HEK293T (cell line): ENCODE measurements at regions not wholly inside any gene's neighbourhood (a gene's known extent, or its start where the extent isn't known, plus 50 kb on each side); places are given as distances from the start of the nearest gene placed in this dataset.

Source experiments
- CTCF ChIA-PET: fragments of 350-600 bp; formaldehyde crosslinking; extraction: SDS; loops from one replicate; lab custom pipeline; 2021; ENCODE audit warnings: antibody characterized with exemption, inconsistent platforms; lab: Yijun Ruan, JAX
- POLR2A ChIA-PET: fragments of 350-600 bp; formaldehyde crosslinking; extraction: SDS; loops from one replicate; lab custom pipeline; 2020; ENCODE audit warnings: antibody characterized with exemption, inconsistent platforms; lab: Yijun Ruan, JAX
- DNase-seq: peaks from one replicate; pipeline ENCODE4 v3.0.0; 2012; ENCODE audit warnings: mixed read lengths; ENCODE audit errors: extremely low spot score
- ARNT ChIP-seq: fragments of 450-650 bp; IDR thresholded peaks from 2 replicates; pipeline ENCODE4 v1.6.1; 2017; ENCODE audit warnings: mild to moderate bottlenecking
- BHLHE40 ChIP-seq: fragments of 450-650 bp; IDR thresholded peaks from 2 replicates; pipeline ENCODE4 v1.6.1; 2016; ENCODE audit warnings: mild to moderate bottlenecking, moderate library complexity, borderline replicate concordance
- CTBP1 ChIP-seq: fragments of 450-650 bp; IDR thresholded peaks from 2 replicates; pipeline ENCODE4 v1.6.1; 2016; ENCODE audit warnings: borderline replicate concordance
- ELF4 ChIP-seq: fragments of 450-650 bp; IDR thresholded peaks from 2 replicates; pipeline ENCODE4 v1.6.1; 2017; ENCODE audit warnings: antibody characterized with exemption
- FOXA1 ChIP-seq: fragments of 450-650 bp; IDR thresholded peaks from 2 replicates; pipeline ENCODE4 v1.6.1; 2016; ENCODE audit warnings: mild to moderate bottlenecking
- FOXK2 ChIP-seq: fragments of 450-650 bp; IDR thresholded peaks from 2 replicates; pipeline ENCODE4 v1.6.1; 2016; ENCODE audit warnings: mild to moderate bottlenecking
- FOXM1 ChIP-seq: fragments of 450-650 bp; IDR thresholded peaks from 2 replicates; pipeline ENCODE4 v1.6.1; 2017; ENCODE audit warnings: mild to moderate bottlenecking, borderline replicate concordance
- HDGF ChIP-seq: fragments of 450-650 bp; IDR thresholded peaks from 2 replicates; pipeline ENCODE4 v1.6.1; 2017; ENCODE audit warnings: antibody characterized with exemption, borderline replicate concordance
- L3MBTL2 ChIP-seq: fragments of 450-650 bp; conservative IDR thresholded peaks from 2 replicates; pipeline ENCODE4 v1.6.1; 2016; ENCODE audit warnings: mild to moderate bottlenecking
- LEF1 ChIP-seq: fragments of 450-650 bp; IDR thresholded peaks from 2 replicates; pipeline ENCODE4 v1.6.1; 2017; ENCODE audit warnings: mild to moderate bottlenecking, borderline replicate concordance
- NFRKB ChIP-seq: fragments of 450-650 bp; IDR thresholded peaks from 2 replicates; pipeline ENCODE4 v1.6.1; 2016; ENCODE audit warnings: mild to moderate bottlenecking, moderate library complexity
- PKNOX1 ChIP-seq: fragments of 450-650 bp; IDR thresholded peaks from 2 replicates; pipeline ENCODE4 v1.6.1; 2016
- SP1 ChIP-seq: fragments of 450-650 bp; IDR thresholded peaks from 2 replicates; pipeline ENCODE4 v1.6.1; 2017
- SUZ12 ChIP-seq: fragments of 450-650 bp; IDR thresholded peaks from 2 replicates; pipeline ENCODE4 v1.6.1; 2016; ENCODE audit warnings: mild to moderate bottlenecking
- TARDBP ChIP-seq: fragments of 450-650 bp; IDR thresholded peaks from 2 replicates; pipeline ENCODE4 v1.6.1; 2016
- ZNF384 ChIP-seq: fragments of 450-650 bp; IDR thresholded peaks from 2 replicates; pipeline ENCODE4 v1.6.1; 2016

DNA sequence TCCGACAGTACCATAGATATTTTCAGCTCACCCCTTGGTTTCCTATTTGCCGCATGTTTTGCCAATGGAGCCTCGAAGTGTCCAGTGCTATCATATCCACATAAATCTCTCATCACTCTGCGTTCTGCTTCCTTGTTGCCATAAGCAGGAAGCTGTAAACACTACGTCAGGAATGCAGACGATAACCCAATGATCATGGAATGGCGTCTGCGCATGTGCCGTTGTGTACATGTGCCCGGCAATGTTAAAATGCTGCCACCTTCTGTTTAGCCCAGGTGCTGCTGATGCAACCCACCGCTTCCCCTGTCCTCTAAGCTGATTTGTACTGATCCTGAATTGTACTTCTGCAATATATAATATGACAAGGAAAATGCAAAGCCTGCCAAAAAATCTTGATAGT is 607.5 kb downstream of the HDGFL1 start:
- peak; percentile 69 for DNase-seq
- ChIA-PET CTCF (interaction anchor here (1.0 to 1.2 kb wide), 2 partner anchors 12 to 482 kb away, joined by 4 read pairs; no protein-coding TSS in a partner anchor), POLR2A (no interaction called here)
- peak; percentile 78 for TF ChIP-seq L3MBTL2
- TF ChIP-seq NFRKB = no peak

DNA sequence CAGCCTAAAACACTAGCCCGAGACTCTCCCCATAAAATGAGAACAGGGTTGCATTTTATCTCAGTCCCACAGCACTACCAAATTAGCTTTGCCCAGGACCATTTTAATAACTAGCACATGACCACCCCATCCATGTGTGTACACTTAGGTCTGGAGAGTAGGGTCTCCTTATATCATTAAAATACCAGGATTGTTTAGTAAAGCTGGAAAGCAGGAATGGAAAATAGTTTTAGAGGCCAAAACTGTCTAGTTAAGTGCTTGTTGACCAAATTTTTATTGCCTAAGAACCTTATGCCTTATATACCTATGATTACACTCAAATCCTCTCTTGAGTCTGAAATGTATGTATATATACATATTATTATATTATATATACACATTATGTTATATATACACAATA is 608.4 kb downstream of the HDGFL1 start:
- ChIA-PET POLR2A (no interaction called here), CTCF (no interaction called here)
- TF ChIP-seq FOXM1 (no peak), L3MBTL2 (no peak), BHLHE40 (no peak), TARDBP (no peak), SUZ12 (no peak), PKNOX1 (no peak), ZNF384 (no peak), NFRKB (no peak), ARNT (no peak), CTBP1 (no peak), SP1 (no peak), HDGF (no peak), LEF1 (no peak), FOXA1 (no peak), ELF4 (no peak), FOXK2 (no peak)
- DNase-seq = no peak

DNA sequence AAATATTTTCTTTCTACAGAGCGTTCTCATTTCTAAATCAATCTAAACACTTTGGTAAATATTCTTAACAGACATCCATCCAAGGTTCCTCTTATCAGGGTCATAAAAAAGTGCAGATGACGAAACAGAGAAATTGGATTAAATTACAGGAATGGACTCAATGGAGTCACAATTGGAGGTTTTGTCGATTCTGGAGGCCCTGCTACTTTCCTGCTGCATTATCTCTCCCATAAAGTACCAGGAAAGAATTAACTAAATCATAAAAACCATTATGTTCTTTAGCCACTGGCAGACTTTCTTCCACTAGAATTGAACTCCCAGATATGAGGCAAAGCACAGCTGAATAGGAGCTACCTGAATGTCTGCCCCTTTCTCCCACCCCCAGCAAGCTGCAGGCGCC is 610.6 kb downstream of the HDGFL1 start:
- ChIA-PET POLR2A (no interaction called here), CTCF (no interaction called here)
- no peak for DNase-seq
- TF ChIP-seq CTBP1 = no peak
- TF ChIP-seq PKNOX1 = no peak
- TF ChIP-seq HDGF = no peak
- no peak for TF ChIP-seq ZNF384
- TF ChIP-seq ARNT = no peak
- no peak for TF ChIP-seq BHLHE40
- TF ChIP-seq SUZ12 = no peak

DNA sequence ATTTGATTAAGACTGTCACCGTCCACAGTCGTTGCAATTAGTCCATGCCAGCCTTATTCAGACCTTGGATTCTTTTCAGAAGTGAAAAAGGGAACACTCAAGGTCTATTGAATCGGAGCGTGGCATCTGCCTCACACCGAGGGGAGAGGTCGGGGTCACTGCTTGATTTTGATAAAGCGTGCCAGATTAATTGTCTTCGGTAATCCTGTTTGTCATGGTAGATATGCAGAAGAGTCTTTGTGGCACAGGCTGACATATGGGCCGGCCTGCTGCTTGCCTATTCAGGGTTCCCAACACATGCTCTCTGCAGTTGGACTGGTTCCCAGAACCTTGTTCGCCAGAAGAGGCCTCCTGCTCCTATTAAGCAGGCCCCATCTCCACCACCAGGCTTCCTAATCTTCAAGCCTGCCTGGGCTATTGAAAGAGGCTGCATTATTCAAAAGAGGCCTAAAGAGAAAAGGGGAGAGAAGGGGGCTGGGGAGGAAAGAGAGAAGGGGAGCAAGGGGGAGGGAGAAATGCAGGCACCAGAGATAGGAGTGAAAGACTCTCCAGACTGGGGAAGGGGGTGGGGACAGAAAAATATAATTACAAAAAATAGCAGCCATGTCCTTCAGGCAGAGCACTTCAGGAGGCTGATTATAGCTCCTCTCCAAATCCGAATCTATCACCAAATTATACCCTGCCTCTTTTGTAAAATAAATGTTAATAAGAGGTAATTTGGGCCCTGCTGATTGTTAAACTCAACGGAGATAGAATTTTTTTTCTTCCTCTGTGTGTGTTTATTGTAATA is 611.3 kb downstream of the HDGFL1 start:
- peak; percentile 14 for DNase-seq
- ChIA-PET POLR2A (no interaction called here), CTCF (no interaction called here)
- TF ChIP-seq PKNOX1 (no peak), FOXK2 (no peak)

DNA sequence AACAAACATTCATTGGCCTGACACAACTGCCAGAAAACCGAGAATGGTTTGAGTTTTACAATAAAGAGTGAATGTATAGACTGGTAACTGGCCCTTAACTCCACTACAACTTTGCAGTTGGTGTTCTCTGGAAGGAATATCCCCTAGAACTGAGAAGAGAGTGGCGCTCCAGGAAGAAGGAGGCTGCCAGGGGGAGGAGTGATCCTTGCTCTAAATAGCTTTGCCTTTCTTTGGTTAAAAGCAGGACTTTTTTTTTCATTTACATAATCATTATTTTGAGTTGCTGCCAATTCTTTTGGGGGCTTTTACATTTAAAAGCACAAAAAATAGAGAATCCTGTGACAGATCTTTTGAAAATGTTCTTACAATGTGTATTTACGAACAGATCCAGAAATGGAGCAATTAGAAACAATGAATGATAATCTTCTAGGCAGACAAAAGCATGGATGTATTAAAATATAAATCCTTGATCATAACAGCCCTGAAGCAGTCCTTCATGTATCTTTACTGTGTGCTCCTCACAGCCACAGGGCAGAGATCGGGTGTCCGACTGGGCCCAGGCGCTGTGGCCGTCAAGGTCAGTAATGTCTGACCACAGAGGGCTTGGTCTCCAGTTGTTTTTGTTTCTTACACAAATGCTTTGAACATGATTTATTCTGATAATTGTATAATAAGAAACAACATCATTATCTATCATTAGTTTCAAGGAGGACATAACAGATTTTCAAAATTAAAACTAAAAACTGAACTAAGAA is 612.2 kb downstream of the HDGFL1 start:
- no peak for DNase-seq
- ChIA-PET CTCF (no interaction called here), POLR2A (no interaction called here)
- no peak for TF ChIP-seq PKNOX1
- no peak for TF ChIP-seq LEF1
- no peak for TF ChIP-seq BHLHE40
- no peak for TF ChIP-seq L3MBTL2
- TF ChIP-seq FOXA1 = no peak
- no peak for TF ChIP-seq HDGF
- no peak for TF ChIP-seq FOXK2
- no peak for TF ChIP-seq SUZ12
- no peak for TF ChIP-seq TARDBP

- CTCF ChIA-PET = no interaction called here
- TF ChIP-seq LEF1 (no peak), L3MBTL2 (no peak), PKNOX1 (no peak), ARNT (no peak), BHLHE40 (no peak), FOXA1 (no peak), ELF4 (no peak), TARDBP (no peak), ZNF384 (no peak)
- no peak for DNase-seq
- POLR2A ChIA-PET = no interaction called here
Measured at GRCh38 chr6:23183846-23184245, 614.5 kb downstream of the HDGFL1 start.
